WI38 (cell line): ENCODE measurements at regions not wholly inside any gene's neighbourhood (a gene's known extent, or its start where the extent isn't known, plus 50 kb on each side); places are given as distances from the start of the nearest gene placed in this dataset.

ENCODE experiments used
- H3K4me3 ChIP-seq: 2 replicates; pipeline ENCODE4 v1.5.1; 2011; ENCODE audit warnings: low read depth, mild to moderate bottlenecking, control low read depth, low read length
- CTCF ChIP-seq: IDR thresholded peaks from 2 replicates; pipeline ENCODE4 v1.5.1; 2012; ENCODE audit warnings: low read depth, mild to moderate bottlenecking, control low read depth, low read length

- no peak overlapping the region for H3K4me3 ChIP-seq
- TF ChIP-seq CTCF, result no peak
Observed at GRCh38 chr20:40249805-40250204, 439.2 kb downstream of the MAFB start.

GRCh38 chr20:40245829-40246228 is 443.2 kb downstream of the MAFB start:
- no peak overlapping the region for H3K4me3 ChIP-seq
- TF ChIP-seq CTCF, result no peak

- TF ChIP-seq CTCF, result no peak
- no peak overlapping the region for H3K4me3 ChIP-seq
Observed at GRCh38 chr20:40244286-40244685, 444.8 kb downstream of the MAFB start.

GRCh38 chr20:40241596-40242343 is 447.3 kb downstream of the MAFB start:
- no peak overlapping the region for H3K4me3 ChIP-seq
- TF ChIP-seq CTCF, result no peak

- H3K4me3 ChIP-seq, result no peak overlapping the region
- TF ChIP-seq CTCF, result no peak
Observed at GRCh38 chr20:40238511-40238910, 450.5 kb downstream of the MAFB start.

GRCh38 chr20:40234593-40234992 is 454.4 kb downstream of the MAFB start:
- H3K4me3 ChIP-seq, result no peak overlapping the region
- TF ChIP-seq CTCF, result no peak

- H3K4me3 ChIP-seq, result no peak overlapping the region
- no peak for TF ChIP-seq CTCF
Observed at GRCh38 chr20:40233406-40233805, 455.6 kb downstream of the MAFB start.
